SK-N-SH treated with all-trans-retinoic acid at 6 μM for 48 hours (cell line): ENCODE measurements at regions not wholly inside any gene's neighbourhood (a gene's known extent, or its start where the extent isn't known, plus 50 kb on each side); places are given as distances from the start of the nearest gene placed in this dataset.

Experiments used
- ARNTL ChIP-seq: fragments of 450-650 bp; formaldehyde crosslinking; IDR thresholded peaks from 2 replicates; pipeline ENCODE4 v1.5.0; 2020; ENCODE audit warnings: low read depth, mild to moderate bottlenecking, moderate library complexity, borderline replicate concordance
- GLIS3 ChIP-seq: fragments of 250-450 bp; sonication (Bioruptor Pico); IDR thresholded peaks from 2 replicates; pipeline ENCODE4 v1.5.0; 2020; ENCODE audit warnings: mild to moderate bottlenecking, moderate library complexity
- OSR1 ChIP-seq: fragments of 250-450 bp; sonication (Bioruptor Pico); IDR thresholded peaks from 2 replicates; pipeline ENCODE4 v1.8.0; 2022; ENCODE audit warnings: moderate library complexity, mild to moderate bottlenecking, inconsistent platforms
- RARB ChIP-seq: fragments of 250-450 bp; sonication (Bioruptor Pico); IDR thresholded peaks from 2 replicates; pipeline ENCODE4 v1.8.0; 2021; ENCODE audit warnings: mild to moderate bottlenecking, moderate library complexity
- TOX ChIP-seq: fragments of 250-450 bp; sonication (Bioruptor Pico); IDR thresholded peaks from 2 replicates; pipeline ENCODE4 v1.8.0; 2021; ENCODE audit warnings: mild to moderate bottlenecking, moderate library complexity, borderline replicate concordance
- ZFP3 ChIP-seq: fragments of 250-450 bp; sonication (Bioruptor Pico); IDR thresholded peaks from 2 replicates; pipeline ENCODE4 v1.5.0; 2020; ENCODE audit warnings: mild to moderate bottlenecking, moderate library complexity
- ZFP30 ChIP-seq: fragments of 450-650 bp; formaldehyde crosslinking; IDR thresholded peaks from 2 replicates; pipeline ENCODE4 v1.5.0; 2022; ENCODE audit warnings: mild to moderate bottlenecking, moderate library complexity
- ZNF565 ChIP-seq: fragments of 450-650 bp; formaldehyde crosslinking; conservative IDR thresholded peaks from 2 replicates; pipeline ENCODE4 v1.5.0; 2020; ENCODE audit warnings: low read depth, mild to moderate bottlenecking, moderate library complexity
- ZNF70 ChIP-seq: fragments of 450-650 bp; formaldehyde crosslinking; IDR thresholded peaks from 2 replicates; pipeline ENCODE4 v1.5.0; 2020; ENCODE audit warnings: mild to moderate bottlenecking, moderate library complexity
- TF ChIP-seq, protein P1 (sequence below): fragments of 250-450 bp; sonication (Bioruptor Pico); IDR thresholded peaks from 2 replicates; pipeline ENCODE4 v1.5.1; 2020; ENCODE audit warnings: low read depth, mild to moderate bottlenecking, moderate library complexity
- TF ChIP-seq, protein P2 (sequence below): fragments of 250-450 bp; sonication (Bioruptor Pico); IDR thresholded peaks from 2 replicates; pipeline ENCODE4 v1.8.0; 2020; ENCODE audit warnings: mild to moderate bottlenecking, moderate library complexity, borderline replicate concordance

DNA sequence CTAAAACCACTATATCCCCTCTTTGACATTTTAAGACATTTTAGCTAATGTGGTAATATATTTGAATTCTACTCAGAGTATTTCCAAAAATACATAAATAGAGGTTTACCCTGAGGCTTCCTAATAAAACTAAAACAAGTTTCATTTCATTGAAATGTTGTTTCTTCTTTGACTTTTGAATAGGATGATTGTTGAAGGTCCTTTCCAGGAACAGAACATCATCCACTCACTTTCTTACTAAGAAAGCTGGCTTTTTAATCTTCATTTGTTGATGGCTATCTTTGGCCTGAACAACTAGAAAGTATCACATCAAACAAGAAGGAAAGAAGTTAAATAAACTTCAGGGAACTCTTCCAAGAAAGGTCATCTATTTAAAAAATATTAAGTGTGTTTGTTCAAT lies 169.7 kb downstream of the RAP2B start:
- TF ChIP-seq ZNF70 (no peak), GLIS3 (CRISPR knock-in tag) (no peak), OSR1 (CRISPR knock-in tag) (no peak), RARB (CRISPR knock-in tag) (no peak), ZFP30 (CRISPR knock-in tag) (no peak), ZFP3 (CRISPR knock-in tag) (no peak), TOX (CRISPR knock-in tag) (no peak), ARNTL (CRISPR knock-in tag) (no peak), ZNF565 (CRISPR knock-in tag) (no peak)
- TF ChIP-seq, protein P1, sequence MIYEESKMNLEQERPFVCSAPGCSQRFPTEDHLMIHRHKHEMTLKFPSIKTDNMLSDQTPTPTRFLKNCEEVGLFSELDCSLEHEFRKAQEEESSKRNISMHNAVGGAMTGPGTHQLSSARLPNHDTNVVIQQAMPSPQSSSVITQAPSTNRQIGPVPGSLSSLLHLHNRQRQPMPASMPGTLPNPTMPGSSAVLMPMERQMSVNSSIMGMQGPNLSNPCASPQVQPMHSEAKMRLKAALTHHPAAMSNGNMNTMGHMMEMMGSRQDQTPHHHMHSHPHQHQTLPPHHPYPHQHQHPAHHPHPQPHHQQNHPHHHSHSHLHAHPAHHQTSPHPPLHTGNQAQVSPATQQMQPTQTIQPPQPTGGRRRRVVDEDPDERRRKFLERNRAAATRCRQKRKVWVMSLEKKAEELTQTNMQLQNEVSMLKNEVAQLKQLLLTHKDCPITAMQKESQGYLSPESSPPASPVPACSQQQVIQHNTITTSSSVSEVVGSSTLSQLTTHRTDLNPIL (CRISPR knock-in tag): no peak
- TF ChIP-seq, protein P2, sequence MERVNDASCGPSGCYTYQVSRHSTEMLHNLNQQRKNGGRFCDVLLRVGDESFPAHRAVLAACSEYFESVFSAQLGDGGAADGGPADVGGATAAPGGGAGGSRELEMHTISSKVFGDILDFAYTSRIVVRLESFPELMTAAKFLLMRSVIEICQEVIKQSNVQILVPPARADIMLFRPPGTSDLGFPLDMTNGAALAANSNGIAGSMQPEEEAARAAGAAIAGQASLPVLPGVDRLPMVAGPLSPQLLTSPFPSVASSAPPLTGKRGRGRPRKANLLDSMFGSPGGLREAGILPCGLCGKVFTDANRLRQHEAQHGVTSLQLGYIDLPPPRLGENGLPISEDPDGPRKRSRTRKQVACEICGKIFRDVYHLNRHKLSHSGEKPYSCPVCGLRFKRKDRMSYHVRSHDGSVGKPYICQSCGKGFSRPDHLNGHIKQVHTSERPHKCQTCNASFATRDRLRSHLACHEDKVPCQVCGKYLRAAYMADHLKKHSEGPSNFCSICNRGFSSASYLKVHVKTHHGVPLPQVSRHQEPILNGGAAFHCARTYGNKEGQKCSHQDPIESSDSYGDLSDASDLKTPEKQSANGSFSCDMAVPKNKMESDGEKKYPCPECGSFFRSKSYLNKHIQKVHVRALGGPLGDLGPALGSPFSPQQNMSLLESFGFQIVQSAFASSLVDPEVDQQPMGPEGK (CRISPR knock-in tag): no peak
